Stomach (tissue), 8 donors: ENCODE measurements at regions not wholly inside any gene's neighbourhood (a gene's known extent, or its start where the extent isn't known, plus 50 kb on each side); places are given as distances from the start of the nearest gene placed in this dataset.

Source experiments
- DNase-seq, 2 donors: peaks; one replicate each; pipeline versions ENCODE4 v3.0.0 to v3.0.0-alpha.2; 2013 to 2019
- H3K27ac ChIP-seq, 5 donors: fragments of 200-600 bp in 4 of 5; sonication (generic) in 4 of 5; one replicate each; pipeline ENCODE4 v1.5.1; 2013 to 2019; ENCODE audit warnings: mild to moderate bottlenecking in 1 of 5, moderate library complexity in 1 of 5
- H3K27me3 ChIP-seq, 3 donors: fragments of 200-600 bp; sonication (generic); one replicate each; pipeline ENCODE4 v1.5.1; 2017 to 2019; ENCODE audit warnings: mixed run types in 1 of 3
- H3K36me3 ChIP-seq, 4 donors: fragments of 200-600 bp; sonication (generic); 1 replicate in 3 of 4; 2 replicates in 1 of 4; pipeline ENCODE4 v1.5.1; 2016 to 2019
- H3K4me1 ChIP-seq, 4 donors: fragments of 200-600 bp; sonication (generic); one replicate each; pipeline ENCODE4 v1.5.1; 2016 to 2019
- H3K4me3 ChIP-seq, 4 donors: fragments of 200-600 bp; sonication (generic) in 3 of 4; one replicate each; pipeline ENCODE4 v1.5.1; 2016 to 2019; ENCODE audit warnings: mild to moderate bottlenecking in 1 of 4
- H3K9me3 ChIP-seq, 4 donors: fragments of 200-600 bp; sonication (generic); one replicate each; pipeline ENCODE4 v1.5.1; 2016 to 2019
- EP300 ChIP-seq: sonication (generic); formaldehyde crosslinking; IDR thresholded peaks from one replicate; pipeline ENCODE4 v1.6.1; 2017; ENCODE audit warnings: antibody characterized with exemption
- POLR2A ChIP-seq, 4 donors: fragments of 450-650 bp; IDR thresholded peaks; one replicate each; pipeline ENCODE4 v1.6.1; 2016; ENCODE audit warnings: antibody characterized with exemption in 4 of 4, control low read depth in 2 of 4, mild to moderate bottlenecking in 1 of 4, moderate library complexity in 1 of 4
- POLR2AphosphoS5 ChIP-seq, 3 donors: sonication (generic); formaldehyde crosslinking; IDR thresholded peaks; one replicate each; pipeline ENCODE4 v1.6.1; 2016; ENCODE audit warnings: antibody characterized with exemption in 3 of 3
- WGBS, 5 donors: extraction: QIAGEN DNeasy Blood & Tissue Kit in 3 of 5; methylation state at CpG; one replicate each; pipeline versions ENCODE4 v1.1.5 to v1.1.7; 2013 to 2018; 5-methylcytosine and 5-hydroxymethylcytosine counted together
- intact Hi-C: fragments of 100-400 bp; cut with DNase I; formaldehyde crosslinking; loops from one replicate; pipeline ENCODE4 v1.15.1; 2023; ENCODE audit warnings: low total_unique reads
- TF ChIP-seq, protein P1 (sequence below), 7 experiments: fragments of 450-650 bp in 4 of 7; fragments of 200-600 bp in 3 of 7; sonication (generic) in 3 of 7; IDR thresholded peaks; one replicate each; pipeline ENCODE4 v1.5.1; 2016 to 2019; ENCODE audit warnings: antibody characterized with exemption in 7 of 7, control low read depth in 2 of 7, mild to moderate bottlenecking in 1 of 7
- donor health status: healthy with polysubstance abuse.
- donor health status: Bipolar disorder and iron deficiency.
- donor health status: healthy.

DNA sequence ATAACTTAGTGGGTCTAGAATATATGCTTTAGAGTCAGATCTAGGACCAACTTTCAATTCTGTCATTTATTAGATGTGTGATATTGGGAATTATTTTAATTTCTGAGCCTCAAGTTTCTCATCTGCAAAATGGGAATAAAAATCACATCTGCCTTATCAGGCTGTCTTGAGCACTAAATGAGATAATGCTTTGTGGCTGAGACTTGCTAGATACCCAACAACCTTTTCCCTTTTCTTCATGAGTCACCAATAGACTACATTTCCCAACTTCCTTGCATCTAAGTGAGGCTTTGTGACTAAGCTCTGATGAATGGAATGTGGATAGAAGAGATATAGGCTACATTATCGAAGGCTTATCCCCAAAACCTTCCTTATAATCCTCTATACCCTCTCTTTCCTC, 220.7 kb upstream of the SESN3 start:
- Histone ChIP-seq H3K27me3 (no peaks in the 10 kb centered on the region), H3K4me3 (no peak overlapping the region), H3K36me3 (no peaks in the 10 kb centered on the region), H3K27ac (no peak overlapping the region), H3K4me1 (peaks cover 0 to 18% (median 2%) of the 10 kb centered on the region in 4 donors), H3K9me3 (no peaks in the 10 kb centered on the region)
- TF ChIP-seq POLR2A (IDR thresholded peaks at IDR 0.05) (no peak), EP300 (no peak), POLR2AphosphoS5 (IDR thresholded peaks at IDR 0.05) (no peak)
- TF ChIP-seq, protein P1, sequence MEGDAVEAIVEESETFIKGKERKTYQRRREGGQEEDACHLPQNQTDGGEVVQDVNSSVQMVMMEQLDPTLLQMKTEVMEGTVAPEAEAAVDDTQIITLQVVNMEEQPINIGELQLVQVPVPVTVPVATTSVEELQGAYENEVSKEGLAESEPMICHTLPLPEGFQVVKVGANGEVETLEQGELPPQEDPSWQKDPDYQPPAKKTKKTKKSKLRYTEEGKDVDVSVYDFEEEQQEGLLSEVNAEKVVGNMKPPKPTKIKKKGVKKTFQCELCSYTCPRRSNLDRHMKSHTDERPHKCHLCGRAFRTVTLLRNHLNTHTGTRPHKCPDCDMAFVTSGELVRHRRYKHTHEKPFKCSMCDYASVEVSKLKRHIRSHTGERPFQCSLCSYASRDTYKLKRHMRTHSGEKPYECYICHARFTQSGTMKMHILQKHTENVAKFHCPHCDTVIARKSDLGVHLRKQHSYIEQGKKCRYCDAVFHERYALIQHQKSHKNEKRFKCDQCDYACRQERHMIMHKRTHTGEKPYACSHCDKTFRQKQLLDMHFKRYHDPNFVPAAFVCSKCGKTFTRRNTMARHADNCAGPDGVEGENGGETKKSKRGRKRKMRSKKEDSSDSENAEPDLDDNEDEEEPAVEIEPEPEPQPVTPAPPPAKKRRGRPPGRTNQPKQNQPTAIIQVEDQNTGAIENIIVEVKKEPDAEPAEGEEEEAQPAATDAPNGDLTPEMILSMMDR (IDR thresholded peaks at IDR 0.05), result no peak
- intact Hi-C loops, result no loop called here
- 78 to 90% (median 83%) methylated on average over 1 of the region's 1 CpG for WGBS, 5 donors
- DNase-seq, result no peak

- no peak for DNase-seq
- no peak overlapping the region for H3K4me3 ChIP-seq
- intact Hi-C loops, result no loop called here
- TF ChIP-seq EP300 (no peak), POLR2A (IDR thresholded peaks at IDR 0.05) (no peak), POLR2AphosphoS5 (IDR thresholded peaks at IDR 0.05) (no peak)
- TF ChIP-seq, protein P1 (IDR thresholded peaks at IDR 0.05), result no peak
- H3K4me1 ChIP-seq, result peaks cover 0 to 18% (median 2%) of the 10 kb centered on the region in 4 donors
- no peaks in the 10 kb centered on the region for H3K9me3 ChIP-seq
- H3K27me3 ChIP-seq, result no peaks in the 10 kb centered on the region
- no peak overlapping the region for H3K27ac ChIP-seq
- no peaks in the 10 kb centered on the region for H3K36me3 ChIP-seq
Observed at GRCh38 chr11:95451261-95451660, 220.3 kb upstream of the SESN3 start.

DNA sequence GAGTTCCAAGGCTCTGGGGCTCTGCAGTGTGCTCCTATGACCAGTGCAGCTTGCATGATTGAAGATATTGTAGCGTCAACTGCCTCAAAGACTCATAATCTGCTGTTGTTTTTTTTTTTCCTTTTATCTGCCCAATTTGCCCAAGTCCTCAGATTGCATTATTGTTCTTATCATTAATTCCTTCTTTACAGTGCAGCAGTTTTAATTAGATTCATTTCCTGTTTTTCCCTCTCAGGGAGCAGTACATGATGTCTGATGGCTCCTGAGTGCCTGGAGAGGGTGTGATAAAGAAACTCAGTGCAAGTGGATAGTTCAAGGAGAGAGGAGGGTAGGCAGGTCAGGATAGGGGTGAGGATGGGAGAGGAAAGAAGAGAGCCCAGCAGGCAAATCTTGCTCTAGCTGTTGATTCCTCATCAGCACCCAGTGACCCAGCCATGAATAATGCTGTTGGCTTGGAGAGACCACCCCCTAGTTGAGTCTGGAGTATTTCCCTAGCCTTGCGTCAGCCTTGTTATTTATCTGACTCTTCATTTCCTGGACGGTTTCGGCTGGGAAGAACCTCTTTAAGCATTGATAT, 219.6 kb upstream of the SESN3 start:
- Histone ChIP-seq H3K4me3 (no peak overlapping the region), H3K27ac (no peak overlapping the region), H3K27me3 (no peaks in the 10 kb centered on the region), H3K36me3 (no peaks in the 10 kb centered on the region), H3K9me3 (no peaks in the 10 kb centered on the region), H3K4me1 (peaks cover 0 to 18% (median 2%) of the 10 kb centered on the region in 4 donors)
- no peak for TF ChIP-seq POLR2AphosphoS5 (IDR thresholded peaks at IDR 0.05)
- TF ChIP-seq EP300, result no peak
- TF ChIP-seq, protein P1 (IDR thresholded peaks at IDR 0.05), result no peak
- TF ChIP-seq POLR2A (IDR thresholded peaks at IDR 0.05), result no peak
- peak in 1 of 2 donors; percentile 44 for DNase-seq
- intact Hi-C loops, result no loop called here
- WGBS, 5 donors, result 67 to 80% (median 69%) methylated on average over 4 of the region's 4 CpGs

GRCh38 chr11:95445746-95446333, 214.8 kb upstream of the SESN3 start:
- intact Hi-C loops, result no loop called here
- Histone ChIP-seq H3K27ac (no peak overlapping the region), H3K36me3 (no peaks in the 10 kb centered on the region), H3K4me1 (peaks cover 0 to 6% (median 0%) of the 10 kb centered on the region in 4 donors), H3K4me3 (no peak overlapping the region), H3K9me3 (no peaks in the 10 kb centered on the region), H3K27me3 (no peaks in the 10 kb centered on the region)
- DNase-seq, result no peak
- 91 to 96% (median 94%) methylated on average over 13 of the region's 13 CpGs for WGBS, 5 donors
- TF ChIP-seq, protein P1 (IDR thresholded peaks at IDR 0.05), result no peak
- TF ChIP-seq POLR2A (IDR thresholded peaks at IDR 0.05) (no peak), POLR2AphosphoS5 (IDR thresholded peaks at IDR 0.05) (no peak), EP300 (no peak)
